ENCODE measurements at regions not wholly inside any gene's neighbourhood (a gene's known extent, or its start where the extent isn't known, plus 50 kb on each side); places are given as distances from the start of the nearest gene placed in this dataset.
"Not testable (repeated sequence)": the region's sequence is repeated elsewhere in the genome, so short reads cannot be mapped to it uniquely, and the experiment has no call there.

GRCh38 chr2:207363761-207364290, 165.9 kb upstream of the CREB1 start:
- no peak for DNase-seq (ENCODE audit: low read depth)

DNA sequence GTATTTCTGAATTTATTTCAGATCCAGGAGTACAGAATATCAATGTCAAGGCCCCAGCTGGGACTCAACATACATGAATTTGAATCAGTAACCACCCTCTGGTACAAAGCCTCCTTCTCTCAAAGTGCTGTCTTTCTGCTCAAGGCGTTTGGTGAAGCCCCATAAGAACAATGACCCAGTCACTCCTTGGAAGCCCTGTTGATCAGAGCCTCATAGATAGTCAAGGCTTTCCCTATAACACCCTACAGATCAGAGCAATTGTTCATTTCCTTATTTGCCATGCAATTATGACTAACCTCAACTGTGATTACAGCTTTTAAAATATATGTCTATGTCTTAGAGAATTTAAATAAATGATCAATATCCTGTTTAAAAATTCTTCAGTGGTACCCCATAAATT, 159.1 kb upstream of the CREB1 start:
- DNase-seq (ENCODE audit: low read depth) = no peak

- DNase-seq (ENCODE audit: low read depth) = no peak
These were observed 157.9 kb upstream of the CREB1 start for GRCh38 chr2:207371877-207372276.

- no peak for DNase-seq (ENCODE audit: low read depth)
These were observed 157.3 kb upstream of the CREB1 start for GRCh38 chr2:207372483-207372882.

DNA sequence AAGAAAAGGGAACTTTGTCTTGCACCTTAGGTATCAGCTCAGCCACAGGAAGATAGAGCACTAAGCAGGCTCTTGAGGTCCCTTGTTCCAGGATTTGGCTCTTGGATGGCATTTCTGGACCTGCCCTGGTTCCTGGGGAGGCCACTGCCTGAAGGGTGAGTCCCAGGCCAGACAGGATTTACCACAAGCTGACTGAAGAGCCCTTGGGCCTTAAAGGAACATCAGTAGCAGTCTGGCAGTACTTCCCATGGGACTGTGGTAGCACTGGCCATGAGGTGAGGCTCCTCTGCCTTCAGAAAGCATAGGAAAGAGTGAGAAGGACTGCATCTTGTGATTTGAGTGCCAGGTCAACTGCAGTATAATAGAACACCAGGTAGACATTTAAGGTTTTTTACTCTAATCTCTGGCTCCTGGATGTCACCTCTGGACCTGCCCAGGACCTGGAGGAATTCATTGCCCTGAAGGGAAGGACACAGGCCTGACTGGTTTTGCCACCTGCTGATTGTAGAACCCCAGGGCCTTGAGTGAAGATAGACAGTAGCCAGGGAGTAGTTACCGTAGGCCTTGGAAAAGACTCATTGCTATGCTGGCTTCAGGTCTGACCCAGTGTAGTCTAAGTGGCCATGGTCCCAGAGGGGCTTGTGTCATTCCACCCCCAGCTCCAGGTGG, 154.4 kb upstream of the CREB1 start:
- no peak for DNase-seq (ENCODE audit: low read depth)

DNA sequence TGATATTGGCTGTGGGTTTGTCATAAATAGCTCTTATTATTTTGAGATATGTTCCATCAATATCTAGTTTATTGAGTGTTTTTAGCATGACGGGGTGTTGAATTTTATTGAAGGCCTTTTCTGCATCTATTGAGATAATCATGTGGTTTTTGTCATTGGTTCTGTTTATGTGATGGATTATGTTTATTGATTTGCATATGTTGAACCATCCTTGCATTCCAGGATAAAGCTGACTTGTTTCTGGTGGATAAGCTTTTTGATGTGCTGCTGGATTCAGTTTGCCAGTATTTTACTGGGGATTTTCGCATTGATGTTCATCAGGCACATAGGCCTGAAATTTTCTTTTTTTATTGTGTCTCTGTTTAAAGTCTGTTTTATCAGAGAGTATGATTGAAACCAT, 151.1 kb upstream of the CREB1 start:
- DNase-seq (ENCODE audit: low read depth) = not testable (repeated sequence)

DNA sequence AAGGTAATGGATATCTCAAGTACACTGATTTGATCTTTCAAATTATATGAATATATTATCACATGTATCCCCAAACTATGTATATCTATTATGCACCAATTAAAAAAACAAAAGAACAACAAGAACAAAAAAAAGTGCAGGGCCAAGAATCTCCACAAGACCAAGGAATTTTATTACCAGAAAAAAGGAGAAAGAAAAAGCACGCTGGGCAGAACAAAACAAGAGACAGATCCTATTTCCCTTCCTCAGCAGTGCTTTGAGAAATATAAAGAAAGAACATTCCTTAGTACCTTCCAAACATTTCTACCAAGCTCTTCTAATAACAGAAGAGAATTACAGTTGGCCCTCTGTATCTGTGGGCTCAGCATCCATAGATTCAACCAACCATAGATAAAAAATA, 144.7 kb upstream of the CREB1 start:
- DNase-seq (ENCODE audit: low read depth) = no peak

DNA sequence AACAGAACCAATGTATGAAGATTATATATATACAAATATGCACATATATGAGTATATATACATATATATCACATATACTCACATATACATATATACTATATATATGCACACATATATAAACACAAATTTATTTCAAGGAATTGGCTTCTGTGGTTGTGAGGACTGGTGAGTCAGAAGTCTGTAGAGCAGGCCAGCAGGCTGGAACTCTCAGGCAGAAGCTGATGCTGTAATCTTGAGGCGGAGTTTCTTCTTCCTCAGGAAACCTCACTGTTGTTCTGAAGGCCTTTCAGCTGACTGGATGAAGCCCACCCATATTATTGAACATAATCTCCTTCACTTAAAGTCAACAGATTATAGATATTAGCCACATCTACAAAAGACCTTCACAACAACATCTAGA, 143.9 kb upstream of the CREB1 start:
- DNase-seq (ENCODE audit: low read depth) = peak; percentile 46

DNA sequence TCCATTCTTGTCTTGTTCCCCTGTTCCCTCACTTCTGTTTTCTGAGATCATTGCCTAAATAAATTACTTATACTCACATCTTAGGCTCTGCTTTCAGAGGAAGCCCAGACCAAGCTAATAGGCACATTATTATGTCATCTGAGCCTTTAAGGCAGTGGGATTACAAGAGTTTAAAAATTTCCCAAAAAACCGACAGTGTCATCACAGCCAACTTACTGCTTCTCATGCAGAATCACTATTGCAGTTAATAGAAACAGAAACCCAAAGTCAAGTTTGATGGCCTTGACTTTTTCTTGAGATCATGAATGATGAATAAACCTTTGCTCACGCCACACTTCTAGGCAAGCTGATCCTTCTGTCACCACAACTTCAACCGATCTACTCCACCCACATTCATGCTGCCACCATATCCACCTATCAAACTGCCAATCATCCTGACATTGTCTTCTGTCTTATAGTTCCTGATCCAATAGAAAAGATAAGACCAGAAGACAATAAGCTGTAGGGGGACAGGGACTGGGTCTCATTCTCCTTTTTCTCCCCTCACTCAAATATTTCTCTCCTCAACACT, 142.7 kb upstream of the CREB1 start:
- DNase-seq (ENCODE audit: low read depth) = no peak

GRCh38 chr2:207390302-207391095, 139.3 kb upstream of the CREB1 start:
- peak; percentile 41 for DNase-seq (ENCODE audit: low read depth)

DNA sequence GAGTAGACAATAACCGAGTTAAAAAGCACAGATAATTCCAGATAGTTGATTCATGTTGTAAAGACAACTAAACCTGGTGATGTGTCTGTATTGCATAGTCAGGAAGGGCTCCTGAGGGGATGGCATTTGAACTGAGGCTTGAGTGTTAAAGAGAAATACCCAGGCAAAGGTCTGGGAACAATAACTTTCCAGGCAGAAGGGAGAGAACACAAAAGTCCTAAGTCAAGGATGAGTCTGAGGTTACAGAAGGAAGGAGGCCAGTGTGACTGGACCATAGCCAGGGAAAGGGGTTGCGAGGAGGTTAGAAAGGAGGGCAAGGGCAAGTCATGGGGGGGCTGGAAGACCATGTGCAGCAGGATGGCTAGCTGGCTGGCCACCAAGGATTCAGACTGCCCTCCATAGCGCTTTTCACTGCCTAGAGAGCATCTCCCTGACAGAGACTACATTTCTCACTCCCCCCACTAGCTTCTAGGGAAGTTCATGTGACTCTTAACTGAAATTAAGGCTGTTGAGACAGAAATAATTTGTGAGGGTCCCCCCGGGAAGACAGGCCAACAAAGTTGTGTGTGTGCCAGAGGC, 135.5 kb upstream of the CREB1 start:
- DNase-seq (ENCODE audit: low read depth) = peak; percentile 52

- peak; percentile 98 for DNase-seq (ENCODE audit: low read depth)
These were observed 134.8 kb upstream of the CREB1 start for GRCh38 chr2:207394812-207395534.

DNA sequence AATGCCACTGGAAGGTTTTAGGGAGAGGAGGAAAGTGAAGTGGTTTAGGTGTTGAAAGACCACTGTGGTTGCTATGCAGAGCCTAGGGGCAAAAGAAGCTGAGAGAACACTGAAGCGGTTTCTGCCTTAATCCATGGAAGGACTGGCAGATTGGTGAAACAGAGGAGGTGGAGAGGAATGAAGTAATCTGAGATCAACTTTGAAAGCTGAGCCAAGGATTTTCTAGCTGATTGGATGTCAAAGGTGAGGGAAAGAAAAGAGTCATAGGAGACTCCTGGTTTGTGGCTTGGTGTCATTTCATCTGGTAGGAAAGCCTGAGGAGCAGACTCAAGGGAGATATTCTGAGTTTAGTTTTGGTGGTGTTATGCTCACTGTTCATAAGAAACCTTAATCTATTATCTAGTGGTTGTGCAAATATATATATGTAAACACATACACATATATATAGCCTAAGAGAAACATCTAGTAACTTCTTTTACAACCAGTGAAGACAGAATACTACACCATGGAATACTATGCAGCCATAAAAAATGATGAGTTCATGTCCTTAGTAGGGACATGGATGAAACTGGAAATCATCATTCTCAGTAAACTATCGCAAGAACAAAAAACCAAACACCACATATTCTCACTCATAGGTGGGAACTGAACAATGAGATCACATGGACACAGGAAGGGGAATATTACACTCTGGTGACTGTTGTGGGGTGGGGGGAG, 134.1 kb upstream of the CREB1 start:
- DNase-seq (ENCODE audit: low read depth) = peak; percentile 86

GRCh38 chr2:207397917-207398655, 131.7 kb upstream of the CREB1 start:
- DNase-seq (ENCODE audit: low read depth) = peak; percentile 14

DNA sequence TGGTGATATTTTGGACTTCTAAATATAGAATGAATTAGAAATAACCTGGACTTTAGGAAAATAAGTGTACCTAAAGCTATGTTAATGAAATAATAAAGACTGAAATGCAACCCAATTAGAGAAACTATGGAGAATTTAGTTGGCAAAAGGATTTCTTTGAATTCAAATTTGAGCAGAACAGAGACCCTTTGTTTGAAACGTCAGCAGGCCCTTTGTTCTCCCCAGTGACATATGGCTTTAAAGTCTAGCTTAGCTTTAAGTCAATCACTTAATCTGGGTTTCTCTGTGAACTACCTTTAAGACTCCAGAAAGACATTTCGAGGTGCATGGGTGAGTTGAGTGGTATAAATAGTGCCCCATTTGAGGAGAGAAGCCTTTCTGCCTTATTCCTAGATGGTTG, 130.5 kb upstream of the CREB1 start:
- no peak for DNase-seq (ENCODE audit: low read depth)

- no peak for DNase-seq (ENCODE audit: low read depth)
These were observed 128.4 kb upstream of the CREB1 start for GRCh38 chr2:207401338-207401737.

DNA sequence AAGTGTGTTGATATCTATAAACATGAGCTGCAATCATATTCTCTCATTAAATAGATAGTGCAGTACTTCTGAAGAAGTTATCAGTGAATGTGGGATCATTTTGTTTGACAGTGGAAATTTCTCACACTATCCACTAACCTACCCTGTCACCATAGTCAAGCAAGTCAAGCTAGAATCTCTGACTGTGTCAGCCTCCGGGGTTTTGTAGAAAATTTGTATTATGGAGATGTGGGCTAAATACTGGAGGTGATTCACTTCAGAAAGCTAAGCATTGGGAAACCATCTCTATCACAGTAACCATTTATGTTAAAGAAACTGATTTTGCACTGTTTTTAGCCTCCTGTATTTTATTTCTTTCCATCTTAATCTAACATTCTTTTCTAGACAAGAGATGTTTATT, 126.6 kb upstream of the CREB1 start:
- no peak for DNase-seq (ENCODE audit: low read depth)

DNA sequence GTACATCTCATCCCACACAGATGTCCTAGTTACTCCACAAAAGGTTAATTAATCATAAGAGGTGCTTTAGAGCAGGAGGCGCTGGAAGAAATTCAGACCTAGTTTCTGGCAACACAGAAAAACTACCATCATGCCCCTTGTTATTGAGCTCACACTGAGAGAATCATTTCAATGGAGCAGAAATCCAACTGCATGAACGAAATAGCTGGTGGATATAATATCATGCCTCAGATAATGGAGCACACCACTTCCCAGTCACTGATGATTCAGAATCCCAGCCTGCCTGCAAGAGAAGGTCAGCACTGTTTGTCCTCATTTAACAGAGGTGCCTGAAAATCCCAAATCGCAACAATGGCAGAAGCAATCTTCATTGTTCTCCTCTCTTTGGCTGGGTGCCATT, 125.8 kb upstream of the CREB1 start:
- no peak for DNase-seq (ENCODE audit: low read depth)

DNA sequence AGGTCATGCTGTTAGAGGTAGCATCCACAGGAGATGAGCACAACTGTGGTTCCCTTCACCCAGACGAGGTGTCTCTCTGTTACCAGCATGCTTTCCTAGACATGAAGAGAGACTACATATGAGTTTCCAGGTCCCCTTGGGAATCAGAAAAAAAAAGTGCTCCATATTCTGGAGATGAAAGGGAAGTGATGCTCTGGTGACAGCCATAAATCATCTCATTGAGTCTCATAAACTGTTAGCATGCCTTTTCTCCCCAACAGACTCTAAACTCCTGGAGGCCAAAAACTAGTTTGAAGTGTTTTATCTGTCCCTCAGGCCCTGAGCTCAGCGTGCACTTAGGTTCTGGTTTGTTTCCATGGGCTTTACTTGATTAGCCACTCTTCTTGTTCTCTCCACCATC, 124.6 kb upstream of the CREB1 start:
- DNase-seq (ENCODE audit: low read depth) = no peak

- DNase-seq (ENCODE audit: low read depth) = peak; percentile 68
These were observed 121.5 kb upstream of the CREB1 start for GRCh38 chr2:207408086-207408794.

Data from M059J (cell line).